DOHH2 (cell line): ENCODE measurements at regions not wholly inside any gene's neighbourhood (a gene's known extent, or its start where the extent isn't known, plus 50 kb on each side); places are given as distances from the start of the nearest gene placed in this dataset.

Source experiments
- CTCF ChIP-seq: fragments of 200-600 bp; sonication (generic); IDR thresholded peaks from one replicate; pipeline ENCODE4 v1.5.1; 2014; ENCODE audit warnings: antibody characterized with exemption, mild to moderate bottlenecking, low read depth, low read length; ENCODE audit not compliant: poor library complexity, severe bottlenecking
- EZH2phosphoT487 ChIP-seq: fragments of 200-600 bp; sonication (generic); IDR thresholded peaks from 2 replicates; pipeline ENCODE4 v1.6.1; 2017; ENCODE audit warnings: borderline replicate concordance, mild to moderate bottlenecking, antibody characterized with exemption, low read length, moderate library complexity, mixed read lengths

- TF ChIP-seq CTCF: no peak
- TF ChIP-seq EZH2phosphoT487: no peak
These were observed 215.8 kb upstream of the CITED2 start for GRCh38 chr6:139590206-139590605.
